ENCODE measurements at regions not wholly inside any gene's neighbourhood (a gene's known extent, or its start where the extent isn't known, plus 50 kb on each side); places are given as distances from the start of the nearest gene placed in this dataset.

DNA sequence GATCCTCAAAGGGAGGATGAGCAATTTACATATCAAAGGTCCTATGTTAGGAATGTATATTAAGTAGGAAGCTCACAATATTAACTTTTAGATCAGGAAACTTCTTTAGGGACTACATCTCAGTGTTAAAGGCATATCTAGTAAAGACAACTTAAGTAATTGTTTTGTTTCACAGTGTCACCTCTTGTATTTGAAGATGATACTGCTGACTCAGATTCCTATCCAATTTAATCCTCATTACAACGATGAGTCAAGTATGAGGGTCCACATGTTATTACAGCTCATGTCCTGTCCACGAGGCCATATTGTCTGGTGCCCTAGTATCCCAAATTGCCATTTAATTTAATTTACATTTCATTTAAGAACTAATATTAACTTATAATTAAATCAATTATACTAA lies 523.9 kb downstream of the CCDC85A start:
- Histone ChIP-seq H3K4me1 (ENCODE audit: control insufficient read depth, insufficient read depth, low read length) (no peaks in the 10 kb centered on the region), H3K4me3 (ENCODE audit: low read length) (no peak overlapping the region), H3K9ac (ENCODE audit: low read length) (no peak overlapping the region), H3K36me3 (ENCODE audit: control insufficient read depth, insufficient read depth, low read length, severe bottlenecking) (no peaks in the 10 kb centered on the region), H3K27me3 (replicated peaks; ENCODE audit: control insufficient read depth, insufficient read depth, low read length) (no peaks in the 10 kb centered on the region), H3K9me3 (ENCODE audit: control insufficient read depth, low read length) (no peaks in the 10 kb centered on the region)
- no peak for DNase-seq (ENCODE audit: low read depth)

DNA sequence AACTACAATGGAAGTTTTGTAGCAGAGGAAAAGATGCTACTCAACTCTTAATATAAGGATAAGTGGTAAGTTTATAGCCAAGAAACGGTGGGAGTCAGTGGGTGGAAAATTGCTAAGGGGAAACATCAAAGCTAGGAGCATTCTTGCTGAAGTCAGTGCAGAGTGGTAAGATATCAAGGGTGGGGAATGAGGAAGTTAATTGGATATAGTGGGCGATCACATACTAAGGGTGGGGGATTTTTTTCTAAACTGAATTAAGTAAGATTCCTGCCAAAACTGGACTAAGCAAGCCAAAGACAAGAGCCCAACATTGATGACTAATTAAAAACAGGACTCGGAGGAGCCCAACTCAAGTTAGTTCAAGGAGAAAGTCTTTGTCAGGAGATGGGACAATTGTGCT lies 525.4 kb downstream of the CCDC85A start:
- H3K4me3 ChIP-seq (ENCODE audit: low read length), result no peak overlapping the region
- DNase-seq (ENCODE audit: low read depth), result no peak
- peaks cover 10% of the 10 kb centered on the region for H3K4me1 ChIP-seq (ENCODE audit: control insufficient read depth, insufficient read depth, low read length)
- H3K9me3 ChIP-seq (ENCODE audit: control insufficient read depth, low read length), result no peaks in the 10 kb centered on the region
- no peaks in the 10 kb centered on the region for H3K36me3 ChIP-seq (ENCODE audit: control insufficient read depth, insufficient read depth, low read length, severe bottlenecking)
- no peaks in the 10 kb centered on the region for H3K27me3 ChIP-seq (replicated peaks; ENCODE audit: control insufficient read depth, insufficient read depth, low read length)
- H3K9ac ChIP-seq (ENCODE audit: low read length), result no peak overlapping the region

GRCh38 chr2:56713161-56713676 lies 529.4 kb downstream of the CCDC85A start:
- peak; percentile 87 for DNase-seq (ENCODE audit: low read depth)
- H3K27me3 ChIP-seq (replicated peaks; ENCODE audit: control insufficient read depth, insufficient read depth, low read length), result no peaks in the 10 kb centered on the region

DNA sequence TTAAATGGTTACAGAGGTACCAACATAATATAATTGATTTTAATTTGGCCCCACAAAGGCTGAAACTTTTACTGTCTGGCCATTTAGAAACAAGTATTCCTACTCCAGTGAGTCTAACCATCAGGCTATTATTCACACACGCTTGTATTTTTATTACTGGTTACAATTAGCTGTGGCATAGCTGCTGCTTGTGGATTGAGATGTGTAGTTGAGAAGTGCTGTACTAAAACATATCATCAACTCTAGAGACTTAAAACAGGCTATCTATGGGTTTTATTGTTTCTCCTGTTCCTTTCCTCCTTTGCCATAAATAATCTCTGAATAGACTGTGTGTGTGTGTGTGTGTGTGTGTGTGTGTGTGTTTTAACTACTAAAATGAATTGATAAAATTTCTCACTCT lies 530.2 kb downstream of the CCDC85A start:
- H3K4me1 ChIP-seq (ENCODE audit: control insufficient read depth, insufficient read depth, low read length), result peaks cover 31% of the 10 kb centered on the region
- peaks cover 4% of the 10 kb centered on the region for H3K9me3 ChIP-seq (ENCODE audit: control insufficient read depth, low read length)
- peak overlapping the region; percentile 18 for H3K9ac ChIP-seq (ENCODE audit: low read length)
- H3K4me3 ChIP-seq (ENCODE audit: low read length), result peak overlapping the region; percentile 54
- no peaks in the 10 kb centered on the region for H3K36me3 ChIP-seq (ENCODE audit: control insufficient read depth, insufficient read depth, low read length, severe bottlenecking)
- DNase-seq (ENCODE audit: low read depth), result no peak
- H3K27me3 ChIP-seq (replicated peaks; ENCODE audit: control insufficient read depth, insufficient read depth, low read length), result no peaks in the 10 kb centered on the region

More at GRCh38 chr2:56713161-56713676, 529.4 kb downstream of the CCDC85A start:
- Histone ChIP-seq H3K36me3 (ENCODE audit: control insufficient read depth, insufficient read depth, low read length, severe bottlenecking) (no peaks in the 10 kb centered on the region), H3K4me1 (ENCODE audit: control insufficient read depth, insufficient read depth, low read length) (peaks cover 31% of the 10 kb centered on the region), H3K9me3 (ENCODE audit: control insufficient read depth, low read length) (no peaks in the 10 kb centered on the region), H3K9ac (ENCODE audit: low read length) (peak overlapping the region; percentile 18), H3K4me3 (ENCODE audit: low read length) (peak overlapping the region; percentile 54)

GRCh38 chr2:56714400-56714799 lies 530.6 kb downstream of the CCDC85A start:
- Histone ChIP-seq H3K36me3 (ENCODE audit: control insufficient read depth, insufficient read depth, low read length, severe bottlenecking) (no peaks in the 10 kb centered on the region), H3K27me3 (replicated peaks; ENCODE audit: control insufficient read depth, insufficient read depth, low read length) (no peaks in the 10 kb centered on the region), H3K9me3 (ENCODE audit: control insufficient read depth, low read length) (peaks cover 5% of the 10 kb centered on the region), H3K9ac (ENCODE audit: low read length) (peak overlapping the region; percentile 9), H3K4me1 (ENCODE audit: control insufficient read depth, insufficient read depth, low read length) (peaks cover 31% of the 10 kb centered on the region), H3K4me3 (ENCODE audit: low read length) (peak overlapping the region; percentile 54)
- DNase-seq (ENCODE audit: low read depth), result no peak

- Histone ChIP-seq H3K9me3 (ENCODE audit: control insufficient read depth, low read length) (peaks cover 7% of the 10 kb centered on the region), H3K9ac (ENCODE audit: low read length) (no peak overlapping the region)
- no peak for DNase-seq (ENCODE audit: low read depth)
These were observed 531.9 kb downstream of the CCDC85A start for GRCh38 chr2:56715683-56716082.

DNA sequence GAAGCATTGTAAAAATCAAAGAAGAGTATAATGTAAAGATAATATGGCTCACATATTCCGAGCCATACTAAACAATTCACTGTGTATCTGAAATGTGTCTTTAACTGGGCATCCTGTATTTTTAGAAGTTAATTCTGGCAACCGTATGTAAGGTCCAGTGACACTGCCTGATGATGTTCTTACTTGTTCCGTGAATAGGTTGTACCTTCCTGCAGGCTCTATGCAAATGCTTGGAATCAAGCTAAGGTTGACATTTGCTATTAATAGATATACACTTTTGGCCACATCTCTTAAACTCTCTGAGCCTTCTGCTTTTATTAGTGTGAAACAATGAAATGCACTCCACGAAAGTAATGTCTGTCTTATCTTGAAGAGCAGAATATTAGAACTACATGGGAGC lies 534.6 kb downstream of the CCDC85A start:
- Histone ChIP-seq H3K9ac (ENCODE audit: low read length) (no peak overlapping the region), H3K4me3 (ENCODE audit: low read length) (no peak overlapping the region)

More at GRCh38 chr2:56715683-56716082, 531.9 kb downstream of the CCDC85A start:
- peak overlapping the region; percentile 32 for H3K4me3 ChIP-seq (ENCODE audit: low read length)
- H3K27me3 ChIP-seq (replicated peaks; ENCODE audit: control insufficient read depth, insufficient read depth, low read length), result no peaks in the 10 kb centered on the region
- H3K36me3 ChIP-seq (ENCODE audit: control insufficient read depth, insufficient read depth, low read length, severe bottlenecking), result no peaks in the 10 kb centered on the region
- H3K4me1 ChIP-seq (ENCODE audit: control insufficient read depth, insufficient read depth, low read length), result peaks cover 31% of the 10 kb centered on the region

DNA sequence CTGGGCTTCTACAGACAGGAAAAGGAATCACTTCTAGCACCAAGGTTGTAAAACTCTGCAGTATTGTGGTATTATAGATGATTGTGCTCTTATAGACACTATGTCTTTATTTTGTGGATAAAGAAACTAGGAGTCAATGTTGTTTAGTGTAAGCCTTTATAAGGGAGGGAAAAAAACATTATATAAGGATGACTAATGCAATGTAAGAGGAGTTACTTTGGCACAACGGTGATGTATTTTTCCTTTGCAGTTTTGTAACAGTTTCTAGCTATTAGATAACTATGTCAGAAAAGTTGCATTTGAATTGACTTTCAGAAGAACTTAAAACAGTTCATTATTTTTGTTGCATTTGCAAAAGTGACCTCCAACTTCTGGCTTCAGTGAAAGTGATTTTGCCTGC lies 545.4 kb downstream of the CCDC85A start:
- H3K4me1 ChIP-seq (ENCODE audit: control insufficient read depth, insufficient read depth, low read length), result peaks cover 7% of the 10 kb centered on the region
- no peaks in the 10 kb centered on the region for H3K27me3 ChIP-seq (replicated peaks; ENCODE audit: control insufficient read depth, insufficient read depth, low read length)
- peak; percentile 59 for DNase-seq (ENCODE audit: low read depth)
- no peak overlapping the region for H3K9ac ChIP-seq (ENCODE audit: low read length)
- no peaks in the 10 kb centered on the region for H3K36me3 ChIP-seq (ENCODE audit: control insufficient read depth, insufficient read depth, low read length, severe bottlenecking)
- no peak overlapping the region for H3K4me3 ChIP-seq (ENCODE audit: low read length)
- H3K9me3 ChIP-seq (ENCODE audit: control insufficient read depth, low read length), result peaks cover 17% of the 10 kb centered on the region

More for the DNA sequence above, 534.6 kb downstream of the CCDC85A start:
- H3K4me1 ChIP-seq (ENCODE audit: control insufficient read depth, insufficient read depth, low read length), result peaks cover 29% of the 10 kb centered on the region
- H3K36me3 ChIP-seq (ENCODE audit: control insufficient read depth, insufficient read depth, low read length, severe bottlenecking), result no peaks in the 10 kb centered on the region
- no peak for DNase-seq (ENCODE audit: low read depth)
- peaks cover 10% of the 10 kb centered on the region for H3K9me3 ChIP-seq (ENCODE audit: control insufficient read depth, low read length)
- H3K27me3 ChIP-seq (replicated peaks; ENCODE audit: control insufficient read depth, insufficient read depth, low read length), result no peaks in the 10 kb centered on the region

- no peaks in the 10 kb centered on the region for H3K36me3 ChIP-seq (ENCODE audit: control insufficient read depth, insufficient read depth, low read length, severe bottlenecking)
- DNase-seq (ENCODE audit: low read depth), result no peak
- no peak overlapping the region for H3K4me3 ChIP-seq (ENCODE audit: low read length)
- H3K9me3 ChIP-seq (ENCODE audit: control insufficient read depth, low read length), result peaks cover 9% of the 10 kb centered on the region
- H3K27me3 ChIP-seq (replicated peaks; ENCODE audit: control insufficient read depth, insufficient read depth, low read length), result no peaks in the 10 kb centered on the region
- peaks cover 7% of the 10 kb centered on the region for H3K4me1 ChIP-seq (ENCODE audit: control insufficient read depth, insufficient read depth, low read length)
- H3K9ac ChIP-seq (ENCODE audit: low read length), result no peak overlapping the region
These were observed 549.2 kb downstream of the CCDC85A start for GRCh38 chr2:56732946-56733345.

GRCh38 chr2:56739413-56739812 lies 555.6 kb downstream of the CCDC85A start:
- Histone ChIP-seq H3K36me3 (ENCODE audit: control insufficient read depth, insufficient read depth, low read length, severe bottlenecking) (no peaks in the 10 kb centered on the region), H3K9ac (ENCODE audit: low read length) (no peak overlapping the region), H3K4me3 (ENCODE audit: low read length) (no peak overlapping the region), H3K4me1 (ENCODE audit: control insufficient read depth, insufficient read depth, low read length) (peaks cover 31% of the 10 kb centered on the region), H3K27me3 (replicated peaks; ENCODE audit: control insufficient read depth, insufficient read depth, low read length) (no peaks in the 10 kb centered on the region), H3K9me3 (ENCODE audit: control insufficient read depth, low read length) (peaks cover 5% of the 10 kb centered on the region)
- no peak for DNase-seq (ENCODE audit: low read depth)

DNA sequence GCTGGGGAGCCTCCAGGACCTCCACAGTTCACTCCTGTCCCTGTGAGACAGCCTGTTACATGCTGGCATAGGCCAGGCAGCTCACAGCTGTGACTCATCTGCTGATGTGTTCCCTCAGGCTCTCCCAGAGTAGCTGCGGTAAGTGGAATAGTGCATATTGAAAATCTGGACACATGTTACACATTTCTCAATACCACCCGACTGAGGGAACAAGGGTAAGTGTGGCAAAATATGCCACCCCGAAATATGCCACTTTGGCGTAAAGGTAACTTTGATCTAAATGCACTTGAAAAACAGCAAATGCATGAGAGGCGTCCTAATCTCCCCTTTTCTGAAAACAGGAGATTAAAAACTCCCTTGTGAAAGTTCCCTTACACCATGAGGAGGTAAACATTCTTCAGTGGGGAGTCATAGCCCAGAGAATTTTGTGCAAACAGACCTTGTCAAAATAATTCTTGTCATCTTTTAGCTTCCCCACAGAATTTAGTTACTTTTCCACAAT lies 557.9 kb downstream of the CCDC85A start:
- H3K9me3 ChIP-seq (ENCODE audit: control insufficient read depth, low read length), result no peaks in the 10 kb centered on the region
- peak overlapping the region; percentile 75 for H3K9ac ChIP-seq (ENCODE audit: low read length)
- no peaks in the 10 kb centered on the region for H3K36me3 ChIP-seq (ENCODE audit: control insufficient read depth, insufficient read depth, low read length, severe bottlenecking)
- peak; percentile 96 for DNase-seq (ENCODE audit: low read depth)
- peak overlapping the region; percentile 41 for H3K4me3 ChIP-seq (ENCODE audit: low read length)
- peaks cover 31% of the 10 kb centered on the region for H3K4me1 ChIP-seq (ENCODE audit: control insufficient read depth, insufficient read depth, low read length)
- no peaks in the 10 kb centered on the region for H3K27me3 ChIP-seq (replicated peaks; ENCODE audit: control insufficient read depth, insufficient read depth, low read length)

GRCh38 chr2:56743807-56744206 lies 560.0 kb downstream of the CCDC85A start:
- Histone ChIP-seq H3K36me3 (ENCODE audit: control insufficient read depth, insufficient read depth, low read length, severe bottlenecking) (no peaks in the 10 kb centered on the region), H3K4me1 (ENCODE audit: control insufficient read depth, insufficient read depth, low read length) (peaks cover 31% of the 10 kb centered on the region), H3K9ac (ENCODE audit: low read length) (no peak overlapping the region), H3K4me3 (ENCODE audit: low read length) (no peak overlapping the region), H3K27me3 (replicated peaks; ENCODE audit: control insufficient read depth, insufficient read depth, low read length) (no peaks in the 10 kb centered on the region), H3K9me3 (ENCODE audit: control insufficient read depth, low read length) (no peaks in the 10 kb centered on the region)
- DNase-seq (ENCODE audit: low read depth), result no peak
